ENCODE measurements at regions not wholly inside any gene's neighbourhood (a gene's known extent, or its start where the extent isn't known, plus 50 kb on each side); places are given as distances from the start of the nearest gene placed in this dataset.

DNA sequence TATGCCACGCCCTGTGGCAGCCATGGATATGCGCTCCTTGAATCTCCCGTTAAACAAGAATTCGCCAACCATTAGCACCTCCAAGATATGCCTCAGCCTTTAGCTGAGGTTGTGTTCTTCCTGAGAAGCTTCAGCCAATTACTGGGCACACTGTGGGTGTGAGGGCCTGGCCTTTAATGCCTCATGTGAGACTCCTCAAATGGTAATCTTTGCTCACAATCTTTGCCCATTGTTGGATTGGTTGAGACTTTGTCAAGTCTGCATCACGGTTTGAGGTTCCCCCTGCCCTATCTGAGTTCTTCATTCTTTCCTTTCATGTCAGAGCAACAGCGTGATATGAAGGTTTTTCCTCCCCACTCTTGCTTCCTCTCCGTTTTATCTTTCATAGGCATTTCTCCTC is 108.1 kb upstream of the CCDC54 start:
- no peak for TF ChIP-seq EZH2phosphoT487 (IDR thresholded peaks at IDR 0.05; ENCODE audit: borderline replicate concordance)
- no peak for TF ChIP-seq CTCF (conservative IDR thresholded peaks at IDR 0.05; ENCODE audit: low read length)
